GM18499 (cell line): ENCODE measurements at regions not wholly inside any gene's neighbourhood (a gene's known extent, or its start where the extent isn't known, plus 50 kb on each side); places are given as distances from the start of the nearest gene placed in this dataset.
A peak's percentile ranks its signal among the peaks of the same experiment; 100 is the strongest.

ENCODE experiments used
- ATAC-seq: cut with Tn5 transposase; IDR thresholded peaks from one replicate; pipeline ENCODE4 v1.9.1; 2021; ENCODE audit warnings: moderate number of reproducible peaks; ENCODE audit not compliant: insufficient read depth, unreplicated experiment

DNA sequence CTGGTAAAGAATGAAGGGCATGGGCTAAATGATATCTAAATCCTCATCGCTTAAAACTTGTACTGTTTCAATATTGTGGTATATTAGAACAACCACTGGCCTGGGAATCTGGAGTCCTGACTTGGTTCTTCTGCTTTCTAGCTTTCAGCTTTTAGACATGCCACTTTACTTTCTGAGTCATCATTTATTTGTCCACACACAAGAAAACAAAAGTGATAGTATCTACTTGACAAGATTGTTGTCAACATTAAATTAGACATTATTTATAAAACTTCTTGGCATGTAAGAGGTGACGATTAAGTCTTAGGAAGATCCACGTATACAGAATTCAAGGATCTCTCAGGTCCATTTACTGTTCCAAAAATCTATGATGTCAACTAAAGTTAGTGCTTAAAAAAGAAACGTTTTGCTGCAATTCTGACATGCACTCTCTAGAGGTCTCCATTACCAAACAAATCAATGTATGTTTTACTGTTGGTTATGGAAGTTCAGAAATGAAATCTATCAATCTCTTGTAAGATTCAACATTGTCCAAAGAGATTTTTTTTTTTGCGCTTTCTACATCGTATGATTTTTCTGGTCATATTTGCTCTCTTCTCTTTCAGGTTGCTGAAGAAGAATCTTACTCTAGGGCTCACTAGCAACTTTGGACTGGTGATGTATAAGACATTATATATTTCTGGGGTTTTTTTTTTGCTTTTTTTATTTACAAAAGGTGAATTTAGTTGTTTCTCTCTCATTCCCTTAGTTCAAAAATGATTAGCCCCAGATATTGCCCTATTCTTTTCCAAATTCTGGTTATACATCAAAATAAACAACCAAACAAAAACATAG, 53.6 kb upstream of the DYNC1I1 start:
- ATAC-seq = no peak

DNA sequence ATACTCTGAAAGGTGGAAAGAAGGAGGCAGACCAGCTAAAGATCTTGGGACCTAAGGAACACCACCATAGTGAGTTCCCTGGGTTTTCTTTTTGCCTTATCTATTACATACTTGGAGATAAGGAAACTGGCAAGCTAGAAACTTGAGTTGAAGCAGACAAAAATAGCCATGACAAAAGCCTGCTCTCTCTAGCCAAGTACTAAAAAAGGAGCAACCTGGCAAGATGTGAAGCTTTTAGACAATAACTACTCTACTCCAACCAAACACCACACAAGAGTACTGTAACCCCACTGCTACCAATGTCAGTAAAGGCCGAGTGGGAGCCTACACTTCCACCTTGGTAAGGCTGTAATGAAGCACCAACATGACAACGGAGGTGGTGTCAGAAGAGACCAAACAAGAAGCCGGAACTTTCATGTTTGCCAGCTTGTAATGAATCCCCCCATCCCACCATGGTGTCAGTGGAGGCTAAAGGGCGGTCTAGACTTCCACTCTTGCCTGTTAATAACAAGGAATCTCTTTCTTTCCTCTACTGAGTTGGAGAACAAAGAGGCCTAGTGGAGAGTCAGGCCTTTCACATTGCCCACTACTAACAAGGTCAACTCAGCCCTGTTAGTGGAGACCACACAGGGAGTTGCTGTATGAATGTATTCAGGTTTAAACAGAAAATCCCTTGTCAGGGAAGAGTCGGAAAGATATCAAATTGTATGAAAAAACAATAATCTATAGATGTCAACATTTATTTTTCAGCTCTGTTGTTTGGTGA, 55.8 kb upstream of the DYNC1I1 start:
- ATAC-seq = no peak

DNA sequence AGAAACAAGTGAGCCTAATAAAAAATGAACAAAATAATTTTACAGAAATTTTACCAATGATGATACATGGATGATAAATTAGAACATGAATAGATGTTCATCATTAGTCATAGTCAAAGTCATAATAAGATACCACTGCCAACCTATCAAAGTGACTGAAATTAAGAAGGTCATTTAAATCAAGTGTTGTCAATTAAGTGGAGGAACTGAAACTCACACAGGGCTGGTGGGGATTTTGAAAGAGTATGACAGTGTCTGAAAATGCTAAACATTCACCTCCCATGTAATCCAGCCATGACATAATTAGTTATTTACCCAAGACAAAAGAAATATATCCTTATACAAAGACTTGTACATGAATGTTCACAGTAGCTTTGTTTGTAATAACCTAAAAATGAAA, 57.1 kb upstream of the DYNC1I1 start:
- ATAC-seq = peak; percentile 82

DNA sequence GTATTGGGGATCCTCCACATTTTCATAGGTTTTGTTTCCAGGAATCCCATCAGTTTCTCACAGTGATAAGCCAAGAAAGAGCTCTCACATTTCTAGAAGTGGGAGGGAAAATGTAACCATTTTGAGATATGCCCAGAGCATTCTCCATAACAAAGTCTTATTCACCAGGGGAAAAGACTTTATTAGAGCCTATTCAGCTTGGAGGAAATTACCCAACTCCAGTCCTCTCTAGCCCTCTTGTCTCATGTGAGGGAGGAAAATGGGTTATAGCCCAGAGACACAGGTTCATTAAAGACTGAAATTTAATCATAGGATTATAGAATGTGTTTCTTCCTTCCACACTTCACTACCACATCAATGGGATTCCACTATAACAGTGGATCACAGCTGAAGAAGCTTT, 61.6 kb upstream of the DYNC1I1 start:
- ATAC-seq = no peak

DNA sequence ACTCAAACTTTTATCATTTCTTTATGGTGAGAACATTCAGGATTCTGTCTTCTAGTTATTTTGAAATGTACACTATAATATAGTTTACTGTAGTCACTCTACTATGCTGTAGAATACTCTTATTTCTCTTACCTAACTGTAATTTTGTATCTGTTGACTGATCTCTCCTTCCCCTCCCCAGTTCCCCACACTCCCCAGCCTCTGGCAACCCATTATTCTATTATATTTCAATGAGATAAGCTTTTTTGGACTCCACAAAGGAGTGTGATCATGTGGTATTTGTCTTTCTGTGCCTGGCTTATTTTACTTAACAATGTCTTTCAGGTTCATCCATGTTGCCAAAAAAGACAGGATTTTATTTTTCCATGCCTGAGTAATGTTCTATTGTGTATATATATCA, 71.4 kb upstream of the DYNC1I1 start:
- no peak for ATAC-seq

DNA sequence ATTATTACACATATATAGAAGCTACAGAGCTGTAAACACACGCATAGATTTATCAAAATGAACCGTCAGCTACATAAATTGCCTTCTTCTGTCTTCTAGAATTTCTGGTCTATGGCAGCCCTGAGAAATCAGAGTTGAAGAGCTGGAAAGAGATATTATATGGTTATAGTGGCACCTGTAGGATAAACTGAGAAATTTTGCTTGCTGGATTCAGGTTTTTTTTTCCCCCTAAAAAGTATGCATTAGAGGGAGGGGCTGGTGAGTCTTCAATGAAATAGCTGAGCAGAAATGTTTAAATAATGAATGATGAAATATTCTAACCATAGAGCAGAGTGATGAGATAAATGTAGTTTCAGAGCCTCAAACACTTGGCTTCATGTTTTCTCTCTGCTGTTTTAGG, 78.0 kb upstream of the DYNC1I1 start:
- ATAC-seq = no peak

DNA sequence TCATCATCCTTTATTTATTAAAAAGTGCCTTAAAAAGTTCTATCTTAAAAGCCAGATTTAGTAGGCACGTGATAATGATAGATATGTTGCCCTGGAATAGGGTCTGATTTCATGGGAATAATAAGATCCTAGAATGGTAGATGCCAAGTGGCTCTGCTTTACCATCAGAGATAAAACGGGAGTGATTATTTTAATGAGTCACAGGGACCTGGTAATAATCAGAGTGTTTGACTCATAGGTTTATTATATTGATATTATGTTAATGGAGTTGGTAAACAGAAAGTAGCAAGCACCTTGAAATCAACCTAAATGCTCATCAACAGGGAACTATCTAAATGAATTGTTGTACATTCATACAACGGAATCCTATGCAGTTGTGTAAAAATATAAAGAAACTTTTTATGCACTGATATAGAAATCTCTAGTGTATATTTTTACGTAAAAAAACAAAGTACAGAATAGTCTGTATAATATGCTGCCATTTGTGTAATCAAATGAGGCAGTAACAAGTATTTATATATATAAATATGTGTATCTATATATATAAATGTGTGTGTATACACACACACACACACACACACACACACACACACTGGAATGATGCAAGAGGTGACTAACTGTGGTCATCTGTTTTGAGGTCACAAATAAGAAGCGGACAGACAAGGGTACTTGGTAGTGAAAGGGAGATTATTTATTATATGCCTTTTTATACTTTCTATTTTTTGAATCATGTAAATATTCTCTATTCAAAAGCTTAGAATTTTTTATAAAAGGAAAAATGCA, 78.6 kb upstream of the DYNC1I1 start:
- ATAC-seq = no peak

DNA sequence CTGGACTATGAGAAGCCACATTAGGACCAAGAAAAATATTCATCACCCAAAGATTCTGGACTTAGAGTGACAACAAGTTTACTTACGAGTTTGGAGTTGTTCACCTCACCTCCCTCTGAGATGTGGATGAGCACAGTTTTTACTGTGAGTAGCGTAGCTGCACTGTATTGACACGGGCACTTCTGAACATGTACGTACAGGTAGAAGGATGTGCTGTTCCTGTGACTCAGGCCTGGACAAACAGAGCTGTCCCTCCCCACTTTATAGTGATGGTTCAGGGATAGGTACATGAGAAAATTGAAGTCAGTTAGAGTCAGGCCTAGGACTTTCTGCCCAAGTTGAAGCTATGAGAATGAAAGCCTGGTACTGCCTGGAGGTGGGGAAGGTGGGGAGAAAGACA, 80.9 kb upstream of the DYNC1I1 start:
- no peak for ATAC-seq

DNA sequence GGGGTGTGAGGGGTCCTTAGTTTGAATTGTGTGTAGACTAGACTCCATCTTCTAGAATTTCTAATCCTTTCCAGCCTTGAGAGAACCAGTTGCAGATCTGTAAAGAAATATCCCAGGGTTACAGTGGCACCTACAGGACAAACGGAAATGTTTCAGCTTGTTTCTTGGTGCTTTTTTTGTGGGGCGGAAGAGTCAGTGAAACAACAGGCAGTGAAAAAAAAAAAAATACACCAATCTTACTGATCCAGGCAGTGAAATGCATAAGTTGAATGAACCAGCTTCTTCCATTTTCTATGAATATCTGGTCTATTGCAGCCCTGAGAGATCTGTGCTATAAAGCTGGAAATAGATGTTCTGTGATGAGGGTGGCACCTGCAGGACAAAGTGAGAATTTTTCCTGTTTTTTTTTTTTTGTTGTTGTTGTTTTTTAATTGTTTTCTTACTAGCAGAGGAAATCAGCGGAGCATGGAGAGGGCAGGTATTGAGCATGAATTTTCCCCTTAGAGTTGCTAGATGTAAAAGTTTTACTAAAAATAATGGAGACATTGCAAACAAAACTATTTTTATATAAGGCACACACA, 81.9 kb upstream of the DYNC1I1 start:
- peak; percentile 49 for ATAC-seq

DNA sequence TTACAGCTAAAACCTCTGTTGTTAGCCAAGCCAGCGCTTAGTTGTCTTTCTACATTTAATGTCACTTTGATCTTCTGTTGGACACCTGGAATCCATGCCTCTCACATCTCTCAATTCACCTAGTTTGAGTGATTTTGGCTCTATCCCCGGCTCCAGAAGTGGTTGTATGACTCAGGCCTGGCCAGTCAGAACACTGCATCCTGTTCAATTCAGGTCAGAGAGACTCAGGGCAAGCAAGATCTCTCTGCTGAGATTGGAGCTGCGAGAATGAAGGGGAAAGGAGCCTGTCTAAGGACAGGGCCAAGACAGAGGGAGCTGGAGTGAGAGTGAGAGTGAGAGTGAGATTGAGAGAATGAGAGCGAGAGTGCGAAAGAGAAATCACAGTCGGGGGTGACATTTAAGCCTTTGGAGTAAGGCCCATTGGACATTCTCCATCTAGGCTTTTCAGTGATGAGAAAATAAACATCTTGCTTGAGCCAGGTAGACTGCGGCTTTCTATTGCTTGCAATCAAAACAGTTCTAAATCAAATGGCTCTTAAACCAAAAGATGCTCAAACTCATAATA, 83.3 kb upstream of the DYNC1I1 start:
- no peak for ATAC-seq

DNA sequence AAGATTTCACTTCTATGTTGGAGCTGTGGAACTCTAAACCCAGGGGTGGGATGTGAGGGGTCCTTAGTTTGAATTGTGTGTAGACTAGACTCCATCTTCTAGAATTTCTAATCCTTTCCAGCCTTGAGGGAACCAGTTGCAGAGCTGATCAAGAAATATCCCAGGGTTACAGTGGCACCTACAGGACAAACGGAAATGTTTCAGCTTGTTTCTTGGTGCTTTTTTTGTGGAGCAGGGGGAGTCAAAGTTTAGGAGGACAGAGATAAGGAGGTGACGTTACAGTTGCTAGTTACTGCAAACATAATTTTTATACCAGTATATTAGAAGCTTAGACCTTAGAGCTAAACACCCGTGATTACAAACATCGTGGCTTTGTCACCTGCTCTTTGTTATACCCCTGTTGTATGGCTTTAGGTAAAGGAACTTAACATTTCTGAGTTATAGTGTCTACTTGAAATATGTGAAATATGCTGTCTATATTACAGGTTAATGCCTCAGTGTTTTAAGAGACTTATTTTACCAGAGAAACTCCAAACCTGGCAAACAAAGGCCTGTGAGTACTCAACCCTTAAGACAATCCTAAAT, 84.5 kb upstream of the DYNC1I1 start:
- ATAC-seq = no peak

DNA sequence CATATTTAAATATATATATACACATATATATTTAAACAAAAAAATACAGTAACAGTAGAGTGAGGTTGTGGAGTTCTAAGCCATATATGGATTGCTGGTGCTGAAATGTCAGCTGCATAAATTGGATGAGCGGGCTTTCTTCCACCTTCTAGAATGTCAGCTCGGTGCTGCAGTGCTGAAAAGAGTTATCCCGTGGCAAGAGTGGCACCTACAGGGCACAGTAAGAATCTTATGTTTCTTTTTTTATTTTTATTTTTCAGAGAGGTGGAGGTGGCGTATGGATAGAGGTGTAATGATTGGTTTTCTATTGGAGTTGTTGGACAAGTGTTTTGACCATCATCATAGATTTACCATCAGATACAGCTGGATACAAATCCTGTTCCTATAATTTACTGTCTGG, 86.2 kb upstream of the DYNC1I1 start:
- no peak for ATAC-seq

DNA sequence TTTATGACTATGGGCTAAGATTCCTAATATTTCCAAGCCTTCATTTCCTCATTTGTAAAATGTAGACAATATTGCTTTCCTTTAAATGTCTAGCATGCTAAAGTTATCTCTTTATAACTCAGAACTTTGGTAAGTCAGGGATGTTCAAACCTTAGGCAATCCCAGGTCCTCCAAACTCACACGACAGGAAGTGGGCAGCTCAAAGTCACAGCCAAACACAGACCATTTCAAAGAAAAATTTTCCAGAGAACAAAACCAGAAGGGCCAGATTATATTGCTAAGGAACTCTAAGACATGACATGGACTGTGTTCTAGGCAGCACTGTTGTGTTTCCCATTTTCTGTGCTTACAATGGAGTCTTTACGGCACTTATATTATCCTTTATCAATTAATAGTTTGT, 87.8 kb upstream of the DYNC1I1 start:
- no peak for ATAC-seq

DNA sequence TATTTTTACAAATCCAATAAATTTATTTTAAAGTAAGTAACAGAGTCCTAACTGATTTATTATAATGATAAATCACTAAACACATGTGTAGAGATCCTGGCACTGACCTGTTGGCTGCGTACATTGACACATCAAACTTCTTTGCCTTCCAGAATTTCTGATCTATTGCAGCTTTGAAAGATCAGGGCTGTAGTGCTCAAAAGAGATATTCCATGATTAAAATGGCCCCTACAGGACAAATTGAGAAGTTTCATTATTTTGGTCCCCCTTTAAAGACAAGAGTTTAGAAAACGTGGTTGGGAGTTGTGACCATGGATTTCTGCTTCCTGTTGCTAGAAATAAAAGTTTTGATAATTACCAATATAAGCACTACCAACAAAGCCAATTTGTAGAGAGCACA, 87.7 kb upstream of the PDK4 start:
- no peak for ATAC-seq

DNA sequence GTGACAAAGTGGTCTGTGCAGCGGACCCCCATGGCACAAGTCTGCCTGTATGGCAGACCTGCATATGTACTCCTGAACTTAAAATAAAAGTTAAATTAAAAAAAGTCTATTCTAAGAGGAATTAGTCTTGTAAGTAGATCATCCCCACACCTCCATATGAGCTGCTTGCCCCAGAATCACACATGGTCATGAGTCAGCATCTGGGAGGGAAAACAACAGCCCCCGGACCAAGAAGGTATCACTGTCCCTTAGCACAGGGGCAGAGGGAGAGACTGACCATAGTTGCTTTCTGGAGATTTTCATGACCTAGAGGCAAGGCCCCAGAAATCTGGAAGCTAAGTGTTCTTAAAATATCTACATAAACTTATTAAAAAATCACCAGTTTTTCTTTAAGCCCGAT, 86.6 kb upstream of the PDK4 start:
- no peak for ATAC-seq

DNA sequence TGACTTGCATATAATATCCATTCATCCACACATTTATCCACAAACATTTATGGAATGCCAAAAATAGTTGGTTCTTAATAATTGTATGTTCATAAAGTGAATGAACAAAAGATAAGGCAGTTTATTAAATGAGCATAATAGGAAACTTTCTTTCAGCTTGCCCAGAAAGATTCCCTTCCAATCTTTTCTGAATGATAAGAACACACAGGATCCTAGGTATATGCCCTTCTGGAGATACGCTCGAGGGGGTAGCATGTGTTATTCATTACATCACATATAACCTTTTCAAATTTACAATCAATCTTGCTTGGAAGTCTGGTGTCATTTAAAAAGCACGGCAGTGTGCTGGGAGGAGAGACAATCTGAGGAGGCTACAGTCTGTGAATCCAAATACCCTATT, 80.4 kb upstream of the PDK4 start:
- ATAC-seq = no peak

DNA sequence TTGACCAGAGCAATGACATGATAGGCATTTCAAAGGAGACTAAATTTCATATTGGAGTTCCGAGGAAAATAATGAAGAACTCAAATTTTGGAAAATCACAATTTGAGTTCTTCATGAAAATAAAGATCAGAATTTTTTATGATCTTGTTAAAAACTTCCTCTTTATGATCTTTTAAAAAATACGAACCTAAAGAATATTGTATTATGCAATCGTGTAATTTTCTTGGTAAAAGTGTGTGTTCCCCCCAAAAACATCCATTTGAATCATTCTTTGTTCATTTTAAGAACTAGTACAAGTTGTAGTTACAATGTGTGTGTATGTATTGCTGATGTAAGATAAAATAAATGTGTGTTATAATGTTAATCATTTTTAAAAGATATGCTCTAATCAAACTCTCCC, 79.3 kb upstream of the PDK4 start:
- ATAC-seq = no peak

DNA sequence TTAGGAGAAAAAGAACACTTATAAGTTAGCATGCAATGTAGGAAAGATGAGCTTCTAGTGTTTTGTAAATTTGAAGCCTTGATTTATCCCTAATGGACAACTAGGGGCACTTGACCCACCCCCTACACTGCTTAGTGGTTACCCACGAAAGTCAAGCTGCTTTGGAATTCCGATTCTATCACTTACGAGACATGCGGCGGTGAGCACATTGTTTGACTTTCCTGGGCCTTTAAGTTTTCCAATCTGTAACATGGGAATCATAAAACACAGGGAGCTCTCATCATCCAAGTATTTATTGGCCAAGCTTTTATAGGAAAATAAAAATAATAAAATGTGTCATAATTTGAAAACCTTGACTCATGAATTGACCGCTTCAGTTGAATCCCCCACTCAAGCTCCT, 78.7 kb upstream of the PDK4 start:
- ATAC-seq = no peak

DNA sequence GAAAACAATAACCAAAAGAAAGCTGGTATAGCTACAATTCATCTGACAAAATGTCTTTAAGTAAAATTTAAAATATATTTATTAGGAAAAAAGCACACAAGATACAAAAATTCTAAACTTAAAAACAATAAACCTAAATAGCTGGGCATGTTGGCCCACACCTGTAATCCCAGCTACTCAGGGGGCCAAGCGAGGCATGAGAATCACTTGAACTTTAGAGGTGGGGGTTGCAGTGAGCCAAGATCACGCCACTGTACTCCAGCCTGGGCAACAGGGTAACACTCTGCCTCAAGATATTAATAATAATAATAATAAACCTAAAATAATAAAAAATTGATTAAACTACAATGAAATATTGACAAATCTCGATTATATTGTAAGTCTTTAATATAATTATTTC, 77.8 kb upstream of the PDK4 start:
- no peak for ATAC-seq

DNA sequence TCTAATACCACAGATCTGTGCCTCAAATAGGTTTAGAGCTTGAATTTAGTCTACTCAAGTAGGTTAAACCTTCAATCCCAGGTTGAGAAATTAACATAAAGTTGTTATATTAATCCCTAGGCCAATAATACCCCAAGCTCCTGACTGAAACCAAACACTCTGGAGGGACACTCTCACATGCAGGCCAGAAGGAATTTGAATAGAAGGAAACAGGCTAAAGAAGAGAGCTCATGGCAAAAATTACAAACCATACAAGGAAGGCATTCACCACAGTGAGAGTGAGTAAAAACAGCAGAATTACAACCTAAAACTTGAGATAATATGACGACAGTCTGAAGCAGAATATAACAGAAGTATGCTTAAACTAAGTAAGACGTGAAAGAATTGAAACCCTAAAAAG, 76.1 kb upstream of the PDK4 start:
- ATAC-seq = no peak
